Dedifferentiated amniotic fluid mesenchymal stem cell (primary cell): ENCODE measurements at regions not wholly inside any gene's neighbourhood (a gene's known extent, or its start where the extent isn't known, plus 50 kb on each side); places are given as distances from the start of the nearest gene placed in this dataset.

Experiments used
- DNase-seq: peaks from one replicate; pipeline ENCODE4 v3.0.0-alpha.2; 2016; ENCODE audit errors: extremely low spot score

DNA sequence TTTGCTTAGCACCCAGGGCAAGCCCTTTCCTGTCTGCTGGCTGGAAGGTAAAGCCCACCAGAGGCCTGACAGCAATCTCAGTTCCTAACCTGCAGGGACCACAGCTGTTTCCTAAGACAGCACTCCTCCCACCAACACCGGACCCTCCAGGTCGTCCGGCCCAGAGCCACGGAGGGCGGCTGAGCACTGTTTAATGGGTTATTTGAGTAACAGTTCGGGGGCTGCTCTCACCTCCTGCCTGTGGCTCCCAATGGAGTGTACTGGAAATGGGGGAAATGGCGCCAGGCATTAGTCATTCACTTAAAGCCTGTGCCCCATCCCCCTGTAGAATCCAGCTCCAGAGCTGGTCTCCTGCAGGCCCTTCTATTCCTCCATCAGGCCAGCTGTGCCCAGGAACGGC, 81.6 kb upstream of the ADRA2C start:
- DNase-seq: no peak

GRCh38 chr4:3683744-3684421, 82.3 kb upstream of the ADRA2C start:
- DNase-seq: no peak

GRCh38 chr4:3683077-3683743, 83.0 kb upstream of the ADRA2C start:
- DNase-seq: no peak

GRCh38 chr4:3682236-3683076, 83.7 kb upstream of the ADRA2C start:
- DNase-seq: no peak

- no peak for DNase-seq
These were observed 85.0 kb upstream of the ADRA2C start for GRCh38 chr4:3681191-3681590.

DNA sequence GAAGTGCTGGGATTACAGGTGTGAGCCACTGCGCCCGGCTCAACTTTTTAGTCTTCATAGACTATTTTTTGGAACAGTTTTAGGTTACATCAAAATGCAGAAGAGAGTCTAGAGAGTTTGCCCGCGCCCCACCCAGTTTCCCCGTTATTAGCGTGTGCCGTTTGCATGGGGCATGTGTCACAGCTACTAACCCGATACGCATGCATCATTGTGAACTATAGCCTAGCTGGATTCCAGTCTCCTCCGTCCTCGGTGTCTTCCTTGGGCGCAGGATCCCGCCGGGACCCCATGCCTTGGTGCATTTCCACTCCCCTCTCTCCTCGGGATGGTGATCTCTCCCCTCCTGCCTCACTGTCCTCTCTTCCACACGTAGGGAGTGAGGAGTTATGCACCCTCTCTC, 85.5 kb upstream of the ADRA2C start:
- DNase-seq: no peak

GRCh38 chr4:3679851-3680311, 86.3 kb upstream of the ADRA2C start:
- DNase-seq: no peak

- DNase-seq: no peak
These were observed 86.9 kb upstream of the ADRA2C start for GRCh38 chr4:3679071-3679825.

- no peak for DNase-seq
These were observed 88.5 kb upstream of the ADRA2C start for GRCh38 chr4:3677748-3678070.

- no peak for DNase-seq
These were observed 89.1 kb upstream of the ADRA2C start for GRCh38 chr4:3676907-3677747.

DNA sequence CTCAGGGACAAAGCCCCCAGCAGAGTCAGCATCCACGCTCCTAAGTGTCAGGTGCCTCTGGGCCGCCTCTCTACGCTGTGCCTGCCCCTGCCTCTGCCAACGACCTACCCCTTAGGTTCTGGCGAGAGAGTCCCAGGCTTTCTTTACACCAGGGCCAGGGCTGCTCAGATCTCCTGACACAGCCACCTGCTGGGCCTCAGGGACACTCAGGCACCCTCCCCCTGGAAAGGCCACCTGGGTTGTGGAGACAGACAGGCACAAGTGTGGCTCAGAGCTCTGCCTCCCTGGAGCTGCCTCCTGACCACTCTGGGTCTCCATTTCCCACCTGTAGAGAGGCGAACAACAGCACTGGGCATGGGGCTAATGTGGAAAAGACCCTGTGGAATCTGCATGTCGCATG, 90.0 kb upstream of the ADRA2C start:
- no peak for DNase-seq

DNA sequence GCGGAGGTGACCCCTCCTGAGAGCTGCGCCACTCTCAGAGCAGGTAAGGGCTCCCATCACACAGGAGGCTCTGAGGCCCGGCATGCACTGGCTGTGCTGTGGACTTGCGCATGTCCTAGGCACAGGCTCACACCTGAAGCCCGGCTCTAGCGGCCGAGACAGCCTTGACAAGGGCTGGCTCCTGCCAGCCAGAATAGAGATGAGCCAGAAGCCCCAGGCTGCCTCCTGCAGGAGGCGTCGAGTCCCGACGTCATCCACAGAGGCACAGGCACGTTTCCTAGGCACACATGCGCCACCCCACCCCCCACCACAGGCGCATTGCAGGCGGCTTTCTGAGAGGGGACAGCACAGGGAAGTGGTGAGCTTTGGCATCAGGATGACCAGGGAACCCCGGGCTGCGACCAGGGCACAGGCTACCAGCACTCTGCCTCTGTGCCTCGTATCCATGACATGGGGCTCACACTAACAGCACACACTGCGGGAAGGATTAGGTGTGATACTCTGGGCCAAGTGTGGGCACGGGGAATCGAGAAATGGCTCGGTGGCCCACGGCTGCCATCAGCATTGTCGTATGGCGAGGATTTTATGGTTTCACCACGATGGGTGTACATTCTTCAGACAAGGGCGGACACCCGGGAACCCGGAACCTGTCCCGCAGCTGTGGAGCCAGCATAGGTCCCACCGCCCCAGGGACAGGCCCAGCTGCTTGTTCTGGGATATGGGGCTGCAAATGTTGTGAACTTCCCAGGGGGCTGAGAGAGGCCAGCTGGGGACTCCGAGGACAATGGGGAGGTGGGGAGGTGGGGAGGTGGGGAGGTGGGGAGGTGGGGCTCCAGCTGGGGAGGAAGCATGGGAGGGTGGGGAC, 90.7 kb upstream of the ADRA2C start:
- no peak for DNase-seq

- DNase-seq: no peak
These were observed 91.7 kb upstream of the ADRA2C start for GRCh38 chr4:3674479-3674851.

DNA sequence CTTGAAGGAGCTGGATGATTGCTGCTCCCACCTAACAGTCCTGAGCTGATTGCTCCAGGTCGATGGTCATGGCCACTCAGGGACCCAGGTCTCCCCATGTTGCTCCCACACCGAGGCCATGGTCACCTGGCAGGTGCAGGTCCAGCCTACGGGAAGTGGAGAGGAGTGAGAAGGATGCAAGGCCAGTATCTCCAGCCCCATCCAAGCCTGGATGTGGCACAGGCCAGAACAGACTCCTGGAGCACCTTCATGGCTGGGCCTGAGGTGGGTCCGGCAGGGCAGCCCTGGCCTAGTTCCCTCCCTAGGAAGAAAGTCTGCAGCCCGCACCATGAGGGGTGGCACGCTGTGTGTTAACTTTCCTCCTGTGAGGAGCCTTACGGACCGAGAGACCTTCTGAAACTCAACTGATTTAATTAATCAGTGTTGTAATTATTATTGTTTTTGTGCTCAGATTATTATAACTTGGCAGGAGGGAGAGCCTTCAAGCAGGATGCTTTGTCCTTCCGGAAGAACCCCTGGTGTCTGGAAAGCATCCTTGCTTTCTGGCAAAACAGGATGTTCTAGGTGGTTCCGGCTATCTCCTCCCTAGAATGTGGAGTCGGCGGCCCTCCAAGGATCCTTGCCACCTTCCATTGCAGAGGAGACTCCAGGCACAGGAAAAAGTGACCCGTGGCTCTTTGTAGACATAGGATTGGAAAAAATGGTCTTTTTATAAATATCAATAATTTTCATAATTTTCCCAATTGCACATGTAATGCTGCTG, 92.3 kb upstream of the ADRA2C start:
- no peak for DNase-seq

GRCh38 chr4:3673176-3673575, 93.0 kb upstream of the ADRA2C start:
- DNase-seq: no peak

GRCh38 chr4:3672465-3672831, 93.7 kb upstream of the ADRA2C start:
- no peak for DNase-seq

DNA sequence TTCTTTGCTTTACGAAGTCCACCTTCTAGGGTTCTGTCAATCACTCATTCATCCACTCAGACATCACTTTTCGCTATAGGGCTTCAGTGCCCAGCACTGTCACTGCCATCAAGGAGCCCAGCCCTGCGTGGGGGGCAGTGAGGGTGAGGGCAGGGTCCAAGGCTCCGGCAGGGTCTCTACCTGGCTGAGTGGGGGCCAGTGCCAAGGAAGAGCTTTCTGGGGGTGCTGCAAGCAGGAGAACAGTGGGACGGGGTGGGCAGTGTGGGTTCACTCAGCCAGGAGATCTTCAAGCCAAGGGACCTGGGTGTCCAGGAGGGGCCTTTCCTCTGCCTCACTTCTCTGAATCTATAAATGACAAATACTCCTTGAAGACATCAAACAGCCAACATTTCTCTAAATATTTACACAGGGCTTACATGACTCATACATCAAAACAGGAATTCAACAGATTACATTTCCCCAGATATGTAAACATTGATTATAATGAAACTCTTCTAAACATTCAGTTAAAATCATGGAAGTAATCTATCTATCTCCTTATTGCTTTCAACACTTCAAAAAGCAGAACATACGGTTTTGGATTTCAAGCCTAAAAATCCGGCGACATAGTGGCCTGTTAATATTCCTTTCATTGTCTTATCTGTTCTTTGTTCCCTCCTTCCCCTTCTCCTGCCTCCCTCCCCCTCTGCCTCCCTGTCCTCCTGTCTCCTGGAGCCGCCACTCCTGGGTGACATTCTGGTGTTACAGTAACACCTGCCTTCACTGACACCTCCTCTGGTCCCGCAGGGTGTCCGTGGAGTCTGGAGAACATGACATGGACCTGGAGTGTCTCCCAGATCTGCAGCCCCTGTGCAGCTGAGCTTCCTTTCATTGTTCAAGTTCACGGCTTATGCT, 94.4 kb upstream of the ADRA2C start:
- DNase-seq: no peak
